KMS-11 (cell line): ENCODE measurements at regions not wholly inside any gene's neighbourhood (a gene's known extent, or its start where the extent isn't known, plus 50 kb on each side); places are given as distances from the start of the nearest gene placed in this dataset.
A peak's percentile ranks its signal among the peaks of the same experiment; 100 is the strongest.

Source experiments
- H2AFZ ChIP-seq: fragments of 200-600 bp; sonication (generic); 2 replicates; pipeline ENCODE4 v1.6.1; 2016; ENCODE audit warnings: antibody characterized with exemption, mixed run types, low read depth
- H3K27ac ChIP-seq: fragments of 200-600 bp; sonication (generic); 2 replicates; pipeline ENCODE4 v1.6.1; 2016; ENCODE audit warnings: mild to moderate bottlenecking, mixed run types
- H3K27me3 ChIP-seq: fragments of 200-600 bp; sonication (generic); 2 replicates; pipeline ENCODE4 v1.6.1; 2017; ENCODE audit warnings: mild to moderate bottlenecking, low read depth, mixed run types, moderate library complexity; ENCODE audit not compliant: insufficient read depth
- H3K36me3 ChIP-seq: fragments of 200-600 bp; sonication (generic); 2 replicates; pipeline ENCODE4 v1.6.1; 2017; ENCODE audit warnings: mild to moderate bottlenecking, mixed run types; ENCODE audit not compliant: insufficient read depth
- H3K4me1 ChIP-seq: fragments of 200-600 bp; sonication (generic); 2 replicates; pipeline ENCODE4 v1.6.1; 2016; ENCODE audit warnings: mild to moderate bottlenecking, low read depth, mixed run types; ENCODE audit not compliant: poor library complexity, severe bottlenecking
- H3K4me2 ChIP-seq: fragments of 200-600 bp; sonication (generic); 2 replicates; pipeline ENCODE4 v1.7.0; 2016; ENCODE audit warnings: mild to moderate bottlenecking, mixed run types
- H3K4me3 ChIP-seq: fragments of 200-600 bp; sonication (generic); IDR thresholded peaks from 2 replicates; pipeline ENCODE4 v1.6.1; 2017; ENCODE audit warnings: low read depth, low read length, mixed read lengths; ENCODE audit not compliant: insufficient read depth
- H3K79me2 ChIP-seq: fragments of 200-600 bp; sonication (generic); 2 replicates; pipeline ENCODE4 v1.6.1; 2016; ENCODE audit warnings: low read depth, mixed run types; ENCODE audit not compliant: insufficient read depth
- H3K9ac ChIP-seq: fragments of 200-600 bp; sonication (generic); 2 replicates; pipeline ENCODE4 v1.6.1; 2016; ENCODE audit warnings: mild to moderate bottlenecking, mixed run types
- H4K20me1 ChIP-seq: fragments of 200-600 bp; sonication (generic); 2 replicates; pipeline ENCODE4 v1.6.1; 2016; ENCODE audit warnings: mild to moderate bottlenecking, mixed run types; ENCODE audit not compliant: insufficient read depth
- CTCF ChIP-seq: fragments of 200-600 bp; sonication (generic); conservative IDR thresholded peaks from 2 replicates; pipeline ENCODE4 v1.6.1; 2017; ENCODE audit warnings: low read depth, mild to moderate bottlenecking, antibody characterized with exemption, low read length, moderate library complexity, mixed read lengths

- Histone ChIP-seq H3K27me3 (no peaks in the 10 kb centered on the region), H3K79me2 (no peaks in the 10 kb centered on the region), H3K4me3 (peak overlapping the region; percentile 94), H3K27ac (peak overlapping the region; percentile 73), H3K9ac (peak overlapping the region; percentile 96), H3K4me2 (peak overlapping the region; percentile 79), H4K20me1 (no peaks in the 10 kb centered on the region), H3K4me1 (peaks cover 12% of the 10 kb centered on the region), H3K36me3 (no peaks in the 10 kb centered on the region), H2AFZ (peak overlapping the region; percentile 96)
- no peak for TF ChIP-seq CTCF
Measured at GRCh38 chr1:212558693-212559480, 49.7 kb upstream of the ATF3 start.
